Fibroblast of skin of left biceps (primary cell): ENCODE measurements at regions not wholly inside any gene's neighbourhood (a gene's known extent, or its start where the extent isn't known, plus 50 kb on each side); places are given as distances from the start of the nearest gene placed in this dataset.

ENCODE experiments used
- DNase-seq, 2 experiments: peaks; one replicate each; pipeline ENCODE4 v3.0.0-alpha.2; 2013; ENCODE audit warnings: low read depth in 2 of 2

GRCh38 chr14:66174453-66174891 is 311.7 kb upstream of the CCDC196 start:
- no peak for DNase-seq

- DNase-seq, result no peak
Observed at GRCh38 chr14:66177935-66178334, 308.2 kb upstream of the CCDC196 start.

- no peak for DNase-seq
Observed at GRCh38 chr14:66196670-66197069, 289.5 kb upstream of the CCDC196 start.

GRCh38 chr14:66197276-66197675 is 288.9 kb upstream of the CCDC196 start:
- no peak for DNase-seq

- DNase-seq, result no peak
Observed at GRCh38 chr14:66206554-66206953, 279.6 kb upstream of the CCDC196 start.

- DNase-seq, result no peak
Observed at GRCh38 chr14:66216763-66217162, 269.4 kb upstream of the CCDC196 start.

- no peak for DNase-seq
Observed at GRCh38 chr14:66219886-66220285, 266.3 kb upstream of the CCDC196 start.

GRCh38 chr14:66224492-66225178 is 261.5 kb upstream of the CCDC196 start:
- DNase-seq, result no peak

- no peak for DNase-seq
Observed at GRCh38 chr14:66225337-66225736, 260.8 kb upstream of the CCDC196 start.

GRCh38 chr14:66228267-66228970 is 257.8 kb upstream of the CCDC196 start:
- no peak for DNase-seq

GRCh38 chr14:66231820-66232219 is 254.4 kb upstream of the CCDC196 start:
- peak in 1 of 2 experiments; percentile 1 for DNase-seq

GRCh38 chr14:66233591-66233990 is 252.6 kb upstream of the CCDC196 start:
- no peak for DNase-seq

GRCh38 chr14:66234411-66234810 is 251.8 kb upstream of the CCDC196 start:
- no peak for DNase-seq

- no peak for DNase-seq
Observed at GRCh38 chr14:66237741-66238140, 248.4 kb upstream of the CCDC196 start.

GRCh38 chr14:66238969-66239368 is 247.2 kb upstream of the CCDC196 start:
- no peak for DNase-seq

- DNase-seq, result no peak
Observed at GRCh38 chr14:66239589-66239988, 246.6 kb upstream of the CCDC196 start.

GRCh38 chr14:66240105-66240504 is 246.1 kb upstream of the CCDC196 start:
- no peak for DNase-seq

GRCh38 chr14:66242001-66242400 is 244.2 kb upstream of the CCDC196 start:
- no peak for DNase-seq

- DNase-seq, result no peak
Observed at GRCh38 chr14:66244834-66245233, 241.3 kb upstream of the CCDC196 start.

- no peak for DNase-seq
Observed at GRCh38 chr14:66247662-66248193, 238.4 kb upstream of the CCDC196 start.

- DNase-seq, result no peak
Observed at GRCh38 chr14:66248256-66248655, 237.9 kb upstream of the CCDC196 start.

- DNase-seq, result no peak
Observed at GRCh38 chr14:66249544-66249943, 236.6 kb upstream of the CCDC196 start.

- no peak for DNase-seq
Observed at GRCh38 chr14:66254038-66254437, 232.1 kb upstream of the CCDC196 start.
